GM06990 (cell line): ENCODE measurements at regions not wholly inside any gene's neighbourhood (a gene's known extent, or its start where the extent isn't known, plus 50 kb on each side); places are given as distances from the start of the nearest gene placed in this dataset.

Source experiments
- DNase-seq: peaks from one replicate; pipeline ENCODE4 v3.0.0-alpha.2; 2011; ENCODE audit not compliant: insufficient read length; ENCODE audit errors: extremely low read depth
- H3K27me3 ChIP-seq: replicated peaks from 2 replicates; pipeline ENCODE4 v1.6.0; 2011; ENCODE audit warnings: low read length; ENCODE audit not compliant: control insufficient read depth, insufficient read depth
- H3K36me3 ChIP-seq: 2 replicates; pipeline ENCODE4 v1.5.1; 2011; ENCODE audit warnings: low read length; ENCODE audit not compliant: control insufficient read depth, insufficient read depth
- H3K4me3 ChIP-seq: replicated peaks from 2 replicates; pipeline ENCODE4 v1.5.1; 2011; ENCODE audit warnings: low read depth, mild to moderate bottlenecking, control low read depth, low read length
- CTCF ChIP-seq: IDR thresholded peaks from 2 replicates; pipeline ENCODE4 v1.5.1; 2011; ENCODE audit warnings: low read length, control low read depth, mild to moderate bottlenecking, inconsistent platforms; ENCODE audit not compliant: insufficient read depth, poor library complexity, severe bottlenecking

GRCh38 chr6:51463321-51463720 lies 624.1 kb downstream of the PKHD1 start:
- DNase-seq = no peak

GRCh38 chr6:51464956-51465355 lies 622.5 kb downstream of the PKHD1 start:
- no peak overlapping the region for H3K4me3 ChIP-seq
- DNase-seq = no peak
- no peak for TF ChIP-seq CTCF
- no peaks in the 10 kb centered on the region for H3K27me3 ChIP-seq
- H3K36me3 ChIP-seq = no peaks in the 10 kb centered on the region

More at GRCh38 chr6:51463321-51463720, 624.1 kb downstream of the PKHD1 start:
- TF ChIP-seq CTCF = no peak
- H3K27me3 ChIP-seq = no peaks in the 10 kb centered on the region
- no peak overlapping the region for H3K4me3 ChIP-seq
- no peaks in the 10 kb centered on the region for H3K36me3 ChIP-seq

GRCh38 chr6:51466427-51466826 lies 621.0 kb downstream of the PKHD1 start:
- DNase-seq = no peak
- H3K27me3 ChIP-seq = no peaks in the 10 kb centered on the region
- no peak overlapping the region for H3K4me3 ChIP-seq

GRCh38 chr6:51467231-51467952 lies 620.0 kb downstream of the PKHD1 start:
- H3K27me3 ChIP-seq = no peaks in the 10 kb centered on the region
- no peak for DNase-seq
- TF ChIP-seq CTCF = no peak
- H3K36me3 ChIP-seq = no peaks in the 10 kb centered on the region
- no peak overlapping the region for H3K4me3 ChIP-seq

More at GRCh38 chr6:51466427-51466826, 621.0 kb downstream of the PKHD1 start:
- TF ChIP-seq CTCF = no peak
- H3K36me3 ChIP-seq = no peaks in the 10 kb centered on the region

- Histone ChIP-seq H3K36me3 (no peaks in the 10 kb centered on the region), H3K4me3 (no peak overlapping the region), H3K27me3 (no peaks in the 10 kb centered on the region)
- TF ChIP-seq CTCF = no peak
- DNase-seq = no peak
These were observed 618.7 kb downstream of the PKHD1 start for GRCh38 chr6:51468704-51469103.
